ENCODE measurements at regions not wholly inside any gene's neighbourhood (a gene's known extent, or its start where the extent isn't known, plus 50 kb on each side); places are given as distances from the start of the nearest gene placed in this dataset.

DNA sequence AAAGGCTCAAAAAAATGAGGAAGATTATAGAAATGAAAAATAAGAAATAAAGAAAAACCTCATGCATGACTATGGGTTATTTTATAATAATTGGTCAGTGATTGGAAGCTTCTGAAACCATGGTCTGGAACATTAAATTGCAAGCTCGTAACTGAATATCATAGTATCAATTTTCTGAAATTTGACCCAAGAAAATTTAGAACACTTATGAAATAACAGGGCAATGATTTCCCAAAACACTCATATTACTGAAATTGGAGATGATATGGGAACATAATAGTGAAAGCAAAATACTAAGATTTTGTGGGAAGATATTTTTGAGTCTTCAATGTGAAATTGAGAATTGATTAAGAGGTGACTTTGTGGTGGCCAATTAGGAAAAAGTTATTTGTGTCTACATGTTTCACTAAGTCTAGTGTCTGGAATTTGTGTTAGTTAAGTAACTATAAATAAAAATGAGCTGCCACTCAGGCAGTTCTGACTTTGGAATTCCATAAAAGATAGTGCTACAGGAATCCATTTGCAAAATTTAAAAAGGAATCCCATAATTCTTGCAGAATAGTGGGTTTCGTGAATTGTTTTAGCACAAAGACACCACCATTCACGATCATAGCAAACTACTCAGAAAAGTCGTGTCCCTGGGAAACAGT lies 603.0 kb downstream of the LMO7 start:
- Mint-ChIP-seq H3K36me3 (ENCODE audit: low read depth) (no peaks in the 10 kb centered on the region), H3K27ac (no peak overlapping the region), H3K27me3 (ENCODE audit: insufficient read depth) (no peaks in the 10 kb centered on the region), H3K4me3 (no peak overlapping the region), H3K4me1 (ENCODE audit: low read depth) (no peaks in the 10 kb centered on the region), H3K9me3 (peaks cover 8% of the 10 kb centered on the region; the same call in 1 of the 2 replicates)
- TF ChIP-seq, protein P1, sequence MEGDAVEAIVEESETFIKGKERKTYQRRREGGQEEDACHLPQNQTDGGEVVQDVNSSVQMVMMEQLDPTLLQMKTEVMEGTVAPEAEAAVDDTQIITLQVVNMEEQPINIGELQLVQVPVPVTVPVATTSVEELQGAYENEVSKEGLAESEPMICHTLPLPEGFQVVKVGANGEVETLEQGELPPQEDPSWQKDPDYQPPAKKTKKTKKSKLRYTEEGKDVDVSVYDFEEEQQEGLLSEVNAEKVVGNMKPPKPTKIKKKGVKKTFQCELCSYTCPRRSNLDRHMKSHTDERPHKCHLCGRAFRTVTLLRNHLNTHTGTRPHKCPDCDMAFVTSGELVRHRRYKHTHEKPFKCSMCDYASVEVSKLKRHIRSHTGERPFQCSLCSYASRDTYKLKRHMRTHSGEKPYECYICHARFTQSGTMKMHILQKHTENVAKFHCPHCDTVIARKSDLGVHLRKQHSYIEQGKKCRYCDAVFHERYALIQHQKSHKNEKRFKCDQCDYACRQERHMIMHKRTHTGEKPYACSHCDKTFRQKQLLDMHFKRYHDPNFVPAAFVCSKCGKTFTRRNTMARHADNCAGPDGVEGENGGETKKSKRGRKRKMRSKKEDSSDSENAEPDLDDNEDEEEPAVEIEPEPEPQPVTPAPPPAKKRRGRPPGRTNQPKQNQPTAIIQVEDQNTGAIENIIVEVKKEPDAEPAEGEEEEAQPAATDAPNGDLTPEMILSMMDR (IDR thresholded peaks at IDR 0.05): no peak
- DNase-seq: no peak

- Mint-ChIP-seq H3K4me1 (ENCODE audit: low read depth) (no peaks in the 10 kb centered on the region), H3K9me3 (peaks cover 5% of the 10 kb centered on the region; the same call in 1 of the 2 replicates), H3K27ac (no peak overlapping the region), H3K27me3 (ENCODE audit: insufficient read depth) (no peaks in the 10 kb centered on the region), H3K36me3 (ENCODE audit: low read depth) (no peaks in the 10 kb centered on the region), H3K4me3 (no peak overlapping the region)
- TF ChIP-seq, protein P1 (IDR thresholded peaks at IDR 0.05): no peak
- no peak for DNase-seq
These were observed 595.5 kb downstream of the LMO7 start for GRCh38 chr13:76231522-76232167.

DNA sequence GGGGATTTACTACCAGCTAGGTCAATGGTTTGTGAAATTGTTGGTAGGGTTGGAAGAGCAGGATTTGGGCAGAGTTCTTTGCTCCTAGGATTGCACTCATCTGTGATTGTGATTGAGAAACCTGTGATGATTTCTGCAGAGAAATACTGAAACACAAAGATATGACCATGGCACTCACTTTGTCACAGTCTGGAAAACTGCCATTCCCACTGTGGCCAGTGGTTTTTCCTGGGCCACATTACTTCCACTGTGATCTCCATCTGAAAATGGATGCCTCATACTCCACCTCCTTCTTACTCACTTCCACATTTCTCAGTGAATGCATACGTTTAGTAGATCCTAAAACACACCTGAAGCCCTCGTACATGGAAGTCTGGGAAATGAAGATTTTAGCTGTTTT lies 593.2 kb downstream of the LMO7 start:
- Mint-ChIP-seq H3K27me3 (ENCODE audit: insufficient read depth) (no peaks in the 10 kb centered on the region), H3K27ac (no peak overlapping the region), H3K4me1 (ENCODE audit: low read depth) (no peaks in the 10 kb centered on the region), H3K9me3 (no peaks in the 10 kb centered on the region; the same call in 1 of the 2 replicates), H3K36me3 (ENCODE audit: low read depth) (no peaks in the 10 kb centered on the region), H3K4me3 (no peak overlapping the region)
- TF ChIP-seq, protein P1 (IDR thresholded peaks at IDR 0.05): no peak
- DNase-seq: no peak

DNA sequence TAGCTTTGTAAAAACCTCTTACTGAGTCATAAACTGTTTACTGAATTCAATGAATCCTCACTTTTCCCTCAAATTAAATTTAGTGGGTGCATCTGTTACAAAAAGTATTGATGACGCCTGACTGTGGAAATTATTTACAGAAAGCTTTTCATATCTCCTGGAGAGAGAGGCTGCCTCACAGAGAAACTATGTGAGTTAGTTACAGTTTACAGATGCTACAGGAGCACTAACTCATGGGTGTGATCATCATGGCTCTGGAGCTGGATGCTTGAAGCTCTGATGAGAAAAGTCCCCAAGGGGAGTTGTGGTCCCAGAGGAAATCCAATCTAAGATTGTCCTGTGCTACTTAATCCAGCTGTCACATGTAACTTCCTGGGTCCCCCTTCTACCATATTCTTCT lies 590.8 kb downstream of the LMO7 start:
- H3K4me3 Mint-ChIP-seq: no peak overlapping the region
- no peaks in the 10 kb centered on the region for H3K36me3 Mint-ChIP-seq (ENCODE audit: low read depth)
- DNase-seq: no peak
- TF ChIP-seq, protein P1 (IDR thresholded peaks at IDR 0.05): no peak
- no peaks in the 10 kb centered on the region for H3K27me3 Mint-ChIP-seq (ENCODE audit: insufficient read depth)
- H3K4me1 Mint-ChIP-seq (ENCODE audit: low read depth): no peaks in the 10 kb centered on the region
- peaks cover 4% of the 10 kb centered on the region; the same call in 1 of the 2 replicates for H3K9me3 Mint-ChIP-seq
- H3K27ac Mint-ChIP-seq: no peak overlapping the region

DNA sequence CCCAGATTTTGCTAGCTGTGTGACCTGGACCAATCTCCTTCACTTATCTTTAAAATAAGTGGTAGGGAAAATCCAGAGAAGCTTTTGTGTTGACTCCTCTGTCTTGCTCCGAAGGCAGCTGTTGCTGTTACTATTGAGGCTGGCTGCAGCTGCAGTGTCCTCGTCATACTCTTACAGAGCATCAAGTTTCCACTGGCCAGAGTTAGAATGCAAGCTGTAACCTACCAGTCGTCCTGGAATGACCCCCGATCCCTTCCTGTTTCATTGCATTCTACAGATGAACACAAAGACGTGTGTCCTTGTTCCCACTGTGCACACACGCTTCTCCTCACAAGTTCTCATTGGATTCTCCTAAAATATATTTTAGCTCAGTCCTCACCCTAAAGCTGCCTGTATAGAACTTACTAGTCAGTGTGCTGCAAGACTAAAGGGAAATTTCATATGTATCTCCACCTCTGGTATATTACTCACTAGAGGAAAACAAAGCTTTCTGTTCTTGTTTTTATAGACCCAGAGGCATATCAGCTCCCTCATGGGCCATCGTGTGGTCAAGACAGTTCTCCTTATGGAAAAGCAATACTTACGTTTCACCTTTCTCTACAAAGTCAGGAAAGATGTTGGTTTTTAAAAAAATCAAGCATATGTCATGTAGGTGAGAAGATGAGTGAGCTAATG lies 589.8 kb downstream of the LMO7 start:
- TF ChIP-seq, protein P1 (IDR thresholded peaks at IDR 0.05): no peak
- Mint-ChIP-seq H3K36me3 (ENCODE audit: low read depth) (no peaks in the 10 kb centered on the region), H3K4me1 (ENCODE audit: low read depth) (no peaks in the 10 kb centered on the region), H3K9me3 (peaks cover 4% of the 10 kb centered on the region; the same call in 1 of the 2 replicates), H3K27me3 (ENCODE audit: insufficient read depth) (no peaks in the 10 kb centered on the region), H3K27ac (no peak overlapping the region), H3K4me3 (no peak overlapping the region)
- no peak for DNase-seq
